CD4-positive, alpha-beta T cell (primary cell): ENCODE measurements at regions not wholly inside any gene's neighbourhood (a gene's known extent, or its start where the extent isn't known, plus 50 kb on each side); places are given as distances from the start of the nearest gene placed in this dataset.

Experiments
- ATAC-seq: fragments of 200-7000 bp; cut with Tn5 transposase; one replicate; pipeline ENCODE4 v1.10.0; 2022; ENCODE audit warnings: mild to moderate bottlenecking; ENCODE audit not compliant: poor library complexity
- CTCF ChIA-PET: fragments of 350-600 bp; sonication (Branson Sonifier 250); formaldehyde crosslinking; loops from one replicate; lab custom pipeline; 2021; ENCODE audit warnings: antibody characterized with exemption, inconsistent platforms; lab: Charles Lee
- POLR2A ChIA-PET: fragments of 350-600 bp; sonication (Branson Sonifier 250); formaldehyde crosslinking; loops from one replicate; lab custom pipeline; 2021; ENCODE audit warnings: antibody characterized with exemption, inconsistent platforms; lab: Charles Lee
- DNase-seq, 14 experiments: peaks; one replicate each; pipeline ENCODE4 v3.0.0-alpha.2; 2013 to 2020; ENCODE audit warnings: mixed read lengths in 2 of 14
- H3K27ac ChIP-seq, 2 donors: one replicate each; pipeline versions ENCODE4 v1.5.1 to v1.7.0; 2013; ENCODE audit warnings: low read length in 2 of 2, low read depth in 1 of 2, mild to moderate bottlenecking in 1 of 2
- H3K27me3 ChIP-seq, 2 experiments: 1 replicate in 1 of 2; 2 replicates in 1 of 2; pipeline versions ENCODE4 v1.6.1 to v1.7.0; 2013; ENCODE audit warnings: low read length in 2 of 2, control low read depth in 1 of 2, mild to moderate bottlenecking in 1 of 2, moderate library complexity in 1 of 2; ENCODE audit not compliant: insufficient read depth in 2 of 2, control insufficient read depth in 1 of 2
- H3K36me3 ChIP-seq: one replicate; pipeline ENCODE4 v1.6.1; 2013; ENCODE audit warnings: low read length, control low read depth; ENCODE audit not compliant: insufficient read depth
- H3K4me1 ChIP-seq: one replicate; pipeline ENCODE4 v1.6.1; 2013; ENCODE audit warnings: low read length, control low read depth; ENCODE audit not compliant: insufficient read depth
- H3K4me3 ChIP-seq: one replicate; pipeline ENCODE4 v1.5.1; 2013; ENCODE audit warnings: mild to moderate bottlenecking, low read length, moderate library complexity
- H3K9me3 ChIP-seq, 2 experiments: 1 replicate in 1 of 2; 2 replicates in 1 of 2; pipeline versions ENCODE4 v1.6.1 to v1.7.0; 2013; ENCODE audit warnings: low read length in 2 of 2, mild to moderate bottlenecking in 2 of 2, control low read depth in 1 of 2, moderate library complexity in 1 of 2; ENCODE audit not compliant: control insufficient read depth in 1 of 2, insufficient read depth in 1 of 2
- H3K27ac Mint-ChIP-seq: one replicate; pipeline ENCODE4 v1.8.0; 2020; ENCODE audit warnings: mixed read lengths
- H3K27me3 Mint-ChIP-seq: one replicate; pipeline ENCODE4 v1.8.0; 2021; ENCODE audit warnings: mixed read lengths
- H3K36me3 Mint-ChIP-seq: one replicate; pipeline ENCODE4 v1.8.0; 2021; ENCODE audit warnings: low read depth, mixed read lengths
- H3K4me1 Mint-ChIP-seq: one replicate; pipeline ENCODE4 v1.8.0; 2021; ENCODE audit warnings: low read depth, mixed read lengths
- H3K4me3 Mint-ChIP-seq: one replicate; pipeline ENCODE4 v1.8.0; 2020; ENCODE audit warnings: mild to moderate bottlenecking, mixed read lengths
- H3K9me3 Mint-ChIP-seq: one replicate; pipeline ENCODE4 v1.8.0; 2020; ENCODE audit warnings: mixed read lengths
- CTCF ChIP-seq: fragments of 200-600 bp; IDR thresholded peaks from one replicate; pipeline ENCODE4 v1.8.0; 2022; ENCODE audit warnings: antibody characterized with exemption, mild to moderate bottlenecking
- intact Hi-C, 2 experiments: fragments of 100-400 bp; cut with DNase I in 1 of 2; cut with micrococcal nuclease in 1 of 2; formaldehyde crosslinking; loops; one replicate each; pipeline versions ENCODE4 v1.15.1 to v1.9.0; 2023 to 2025; cut with DNase I, micrococcal nuclease

GRCh38 chr18:61618816-61619215 lies 274.0 kb downstream of the RNF152 start:
- no peaks in the 10 kb centered on the region for H3K9me3 Mint-ChIP-seq
- H3K27me3 Mint-ChIP-seq = peaks cover 24% of the 10 kb centered on the region
- ChIA-PET POLR2A (no interaction called here), CTCF (no interaction called here)
- H3K36me3 ChIP-seq = no peaks in the 10 kb centered on the region
- no peaks in the 10 kb centered on the region for H3K27me3 ChIP-seq
- no peaks in the 10 kb centered on the region for H3K9me3 ChIP-seq
- no peaks in the 10 kb centered on the region for H3K4me1 Mint-ChIP-seq
- H3K27ac Mint-ChIP-seq = no peak overlapping the region
- no peaks in the 10 kb centered on the region for H3K4me1 ChIP-seq
- no peak overlapping the region for H3K4me3 ChIP-seq
- DNase-seq = no peak
- H3K27ac ChIP-seq = no peak overlapping the region
- ATAC-seq = no peak
- TF ChIP-seq CTCF = no peak
- H3K36me3 Mint-ChIP-seq = no peaks in the 10 kb centered on the region
- H3K4me3 Mint-ChIP-seq = no peak overlapping the region
- intact Hi-C loops = no loop called here

GRCh38 chr18:61616111-61616610 lies 276.6 kb downstream of the RNF152 start:
- Histone ChIP-seq H3K27ac (no peak overlapping the region), H3K4me3 (no peak overlapping the region), H3K4me1 (no peaks in the 10 kb centered on the region), H3K27me3 (no peaks in the 10 kb centered on the region), H3K36me3 (no peaks in the 10 kb centered on the region), H3K9me3 (no peaks in the 10 kb centered on the region)
- Mint-ChIP-seq H3K9me3 (no peaks in the 10 kb centered on the region), H3K4me3 (no peak overlapping the region), H3K27ac (no peak overlapping the region), H3K36me3 (no peaks in the 10 kb centered on the region), H3K27me3 (peaks cover 24% of the 10 kb centered on the region), H3K4me1 (no peaks in the 10 kb centered on the region)
- ChIA-PET POLR2A (no interaction called here), CTCF (no interaction called here)
- no peak for DNase-seq
- no peak for TF ChIP-seq CTCF
- no peak for ATAC-seq
- intact Hi-C loops = no loop called here

DNA sequence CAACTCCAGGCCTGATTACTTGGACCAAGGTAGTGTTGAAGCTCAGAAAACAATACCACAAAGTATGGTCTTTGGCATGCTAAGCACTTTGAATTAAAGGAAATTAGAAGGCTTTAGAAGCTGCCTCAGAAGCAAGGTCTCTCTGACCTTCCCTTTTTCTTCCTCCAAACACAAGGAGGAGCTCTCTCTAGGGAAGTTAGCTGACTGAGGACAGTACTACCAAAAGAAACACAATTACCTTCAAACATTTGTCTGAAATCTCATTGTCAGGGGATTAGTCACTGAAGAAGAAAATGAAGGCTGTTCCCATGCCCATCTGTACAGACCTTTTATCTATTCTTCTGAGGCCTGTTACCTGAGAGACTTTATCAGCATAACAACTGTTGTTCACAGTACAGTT lies 279.3 kb downstream of the CDH20 start:
- no peaks in the 10 kb centered on the region for H3K27me3 ChIP-seq
- CTCF ChIA-PET = no interaction called here

More for the DNA sequence above, 279.3 kb downstream of the CDH20 start:
- H3K27ac ChIP-seq = no peak overlapping the region
- no peaks in the 10 kb centered on the region for H3K36me3 Mint-ChIP-seq
- H3K36me3 ChIP-seq = no peaks in the 10 kb centered on the region
- no peak for DNase-seq
- ATAC-seq = no peak
- TF ChIP-seq CTCF = no peak
- POLR2A ChIA-PET = no interaction called here
- no peaks in the 10 kb centered on the region for H3K9me3 ChIP-seq
- H3K4me3 ChIP-seq = no peak overlapping the region
- intact Hi-C loops = no loop called here
- H3K9me3 Mint-ChIP-seq = no peaks in the 10 kb centered on the region
- H3K27ac Mint-ChIP-seq = no peak overlapping the region
- peaks cover 4% of the 10 kb centered on the region for H3K27me3 Mint-ChIP-seq
- no peak overlapping the region for H3K4me3 Mint-ChIP-seq
- H3K4me1 Mint-ChIP-seq = no peaks in the 10 kb centered on the region
- no peaks in the 10 kb centered on the region for H3K4me1 ChIP-seq
